ENCODE measurements at regions not wholly inside any gene's neighbourhood (a gene's known extent, or its start where the extent isn't known, plus 50 kb on each side); places are given as distances from the start of the nearest gene placed in this dataset.

GRCh38 chr21:45338311-45339017, 50.8 kb upstream of the POFUT2 start:
- TF ChIP-seq, protein P1, sequence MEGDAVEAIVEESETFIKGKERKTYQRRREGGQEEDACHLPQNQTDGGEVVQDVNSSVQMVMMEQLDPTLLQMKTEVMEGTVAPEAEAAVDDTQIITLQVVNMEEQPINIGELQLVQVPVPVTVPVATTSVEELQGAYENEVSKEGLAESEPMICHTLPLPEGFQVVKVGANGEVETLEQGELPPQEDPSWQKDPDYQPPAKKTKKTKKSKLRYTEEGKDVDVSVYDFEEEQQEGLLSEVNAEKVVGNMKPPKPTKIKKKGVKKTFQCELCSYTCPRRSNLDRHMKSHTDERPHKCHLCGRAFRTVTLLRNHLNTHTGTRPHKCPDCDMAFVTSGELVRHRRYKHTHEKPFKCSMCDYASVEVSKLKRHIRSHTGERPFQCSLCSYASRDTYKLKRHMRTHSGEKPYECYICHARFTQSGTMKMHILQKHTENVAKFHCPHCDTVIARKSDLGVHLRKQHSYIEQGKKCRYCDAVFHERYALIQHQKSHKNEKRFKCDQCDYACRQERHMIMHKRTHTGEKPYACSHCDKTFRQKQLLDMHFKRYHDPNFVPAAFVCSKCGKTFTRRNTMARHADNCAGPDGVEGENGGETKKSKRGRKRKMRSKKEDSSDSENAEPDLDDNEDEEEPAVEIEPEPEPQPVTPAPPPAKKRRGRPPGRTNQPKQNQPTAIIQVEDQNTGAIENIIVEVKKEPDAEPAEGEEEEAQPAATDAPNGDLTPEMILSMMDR (conservative IDR thresholded peaks at IDR 0.05 in 1 of 2, IDR thresholded peaks at IDR 0.05 in 1 of 2; ENCODE audit: low read depth in 1 of 2, low read length in 2 of 2), result no peak
- TF ChIP-seq EZH2 (IDR thresholded peaks at IDR 0.05; ENCODE audit: low read length, missing control alignments), result no peak

Data from fibroblast of lung (primary cell).